ENCODE measurements at regions not wholly inside any gene's neighbourhood (a gene's known extent, or its start where the extent isn't known, plus 50 kb on each side); places are given as distances from the start of the nearest gene placed in this dataset.

DNA sequence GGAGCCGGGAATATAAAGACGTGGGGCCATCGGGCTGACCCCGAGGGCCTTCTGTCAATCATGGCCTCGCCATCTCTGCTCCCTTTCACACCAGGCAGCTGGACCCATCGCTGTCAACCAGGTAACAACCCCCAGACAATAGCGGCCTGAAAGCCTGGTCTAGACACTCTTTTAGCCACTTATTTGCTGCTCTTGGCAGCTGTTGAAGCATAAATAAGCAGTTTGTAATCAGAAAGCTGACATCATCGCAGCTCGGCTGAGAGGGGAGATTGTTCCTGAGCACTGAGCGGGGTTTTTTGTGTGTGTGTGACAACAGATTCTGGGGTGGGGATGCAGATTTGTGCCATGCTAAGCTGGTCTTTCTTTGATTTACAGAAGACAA is 423.6 kb upstream of the POU3F3 start:
- TF ChIP-seq POLR2A (IDR thresholded peaks at IDR 0.05; ENCODE audit: low read length) (no peak), GATA1 (IDR thresholded peaks at IDR 0.05; ENCODE audit: low read depth, low read length) (no peak)
